Mucosa of stomach (tissue), 1 donor: ENCODE measurements at regions not wholly inside any gene's neighbourhood (a gene's known extent, or its start where the extent isn't known, plus 50 kb on each side); places are given as distances from the start of the nearest gene placed in this dataset.
"Not testable (repeated sequence)": the region's sequence is repeated elsewhere in the genome, so short reads cannot be mapped to it uniquely, and the experiment has no call there.

Experiments
- H3K27me3 ChIP-seq: one replicate; pipeline ENCODE4 v1.7.0; 2013; ENCODE audit warnings: mild to moderate bottlenecking, low read length; ENCODE audit not compliant: control insufficient read depth, insufficient read depth
- H3K36me3 ChIP-seq: one replicate; pipeline ENCODE4 v1.7.0; 2013; ENCODE audit warnings: low read length; ENCODE audit not compliant: control insufficient read depth, insufficient read depth
- H3K4me1 ChIP-seq: one replicate; pipeline ENCODE4 v1.7.0; 2013; ENCODE audit warnings: mild to moderate bottlenecking, low read length; ENCODE audit not compliant: control insufficient read depth, insufficient read depth
- H3K4me3 ChIP-seq: one replicate; pipeline ENCODE4 v1.7.0; 2013; ENCODE audit warnings: low read length
- H3K9ac ChIP-seq: one replicate; pipeline ENCODE4 v1.7.0; 2013; ENCODE audit warnings: mild to moderate bottlenecking, low read length, moderate library complexity
- H3K9me3 ChIP-seq: one replicate; pipeline ENCODE4 v1.7.0; 2013; ENCODE audit warnings: mild to moderate bottlenecking, low read length, moderate library complexity; ENCODE audit not compliant: control insufficient read depth
- donor health status: Pancreatic carcinoma.

GRCh38 chr20:12079490-12079889, 161.8 kb downstream of the BTBD3 start:
- no peaks in the 10 kb centered on the region for H3K4me1 ChIP-seq
- no peaks in the 10 kb centered on the region for H3K9me3 ChIP-seq
- H3K27me3 ChIP-seq = no peaks in the 10 kb centered on the region

GRCh38 chr20:12083269-12083668, 165.6 kb downstream of the BTBD3 start:
- Histone ChIP-seq H3K4me1 (no peaks in the 10 kb centered on the region), H3K9me3 (no peaks in the 10 kb centered on the region), H3K9ac (no peak overlapping the region), H3K27me3 (no peaks in the 10 kb centered on the region), H3K4me3 (no peak overlapping the region), H3K36me3 (no peaks in the 10 kb centered on the region)

More at GRCh38 chr20:12079490-12079889, 161.8 kb downstream of the BTBD3 start:
- no peak overlapping the region for H3K4me3 ChIP-seq
- no peak overlapping the region for H3K9ac ChIP-seq
- H3K36me3 ChIP-seq = no peaks in the 10 kb centered on the region

GRCh38 chr20:12084482-12084881, 166.8 kb downstream of the BTBD3 start:
- Histone ChIP-seq H3K36me3 (no peaks in the 10 kb centered on the region), H3K9ac (no peak overlapping the region), H3K4me3 (no peak overlapping the region), H3K4me1 (no peaks in the 10 kb centered on the region), H3K9me3 (no peaks in the 10 kb centered on the region), H3K27me3 (no peaks in the 10 kb centered on the region)

GRCh38 chr20:12086359-12086758, 168.7 kb downstream of the BTBD3 start:
- Histone ChIP-seq H3K4me3 (no peak overlapping the region), H3K9ac (no peak overlapping the region), H3K9me3 (no peaks in the 10 kb centered on the region), H3K27me3 (no peaks in the 10 kb centered on the region), H3K4me1 (no peaks in the 10 kb centered on the region), H3K36me3 (no peaks in the 10 kb centered on the region)

- H3K4me3 ChIP-seq = no peak overlapping the region
- H3K27me3 ChIP-seq = no peaks in the 10 kb centered on the region
- no peaks in the 10 kb centered on the region for H3K36me3 ChIP-seq
- no peaks in the 10 kb centered on the region for H3K9me3 ChIP-seq
- no peak overlapping the region for H3K9ac ChIP-seq
- no peaks in the 10 kb centered on the region for H3K4me1 ChIP-seq
Measured at GRCh38 chr20:12090920-12091319, 173.2 kb downstream of the BTBD3 start.

- no peaks in the 10 kb centered on the region for H3K36me3 ChIP-seq
- no peak overlapping the region for H3K9ac ChIP-seq
- no peaks in the 10 kb centered on the region for H3K9me3 ChIP-seq
- H3K4me3 ChIP-seq = no peak overlapping the region
- H3K27me3 ChIP-seq = no peaks in the 10 kb centered on the region
- H3K4me1 ChIP-seq = no peaks in the 10 kb centered on the region
Measured at GRCh38 chr20:12093057-12093796, 175.5 kb downstream of the BTBD3 start.

- not testable (repeated sequence) for H3K9me3 ChIP-seq, H3K4me1 ChIP-seq, H3K9ac ChIP-seq, H3K27me3 ChIP-seq, H3K36me3 ChIP-seq, H3K4me3 ChIP-seq
Measured at GRCh38 chr20:12093797-12094190, 176.1 kb downstream of the BTBD3 start.

GRCh38 chr20:12095180-12095920, 177.7 kb downstream of the BTBD3 start:
- Histone ChIP-seq H3K9me3 (no peaks in the 10 kb centered on the region), H3K36me3 (no peaks in the 10 kb centered on the region), H3K27me3 (no peaks in the 10 kb centered on the region), H3K4me1 (no peaks in the 10 kb centered on the region), H3K9ac (no peak overlapping the region), H3K4me3 (no peak overlapping the region)

- H3K9ac ChIP-seq = no peak overlapping the region
- H3K4me3 ChIP-seq = no peak overlapping the region
- no peaks in the 10 kb centered on the region for H3K4me1 ChIP-seq
- no peaks in the 10 kb centered on the region for H3K36me3 ChIP-seq
- H3K9me3 ChIP-seq = no peaks in the 10 kb centered on the region
- H3K27me3 ChIP-seq = no peaks in the 10 kb centered on the region
Measured at GRCh38 chr20:12098421-12098820, 180.7 kb downstream of the BTBD3 start.

GRCh38 chr20:12108846-12109245, 191.2 kb downstream of the BTBD3 start:
- Histone ChIP-seq H3K36me3 (no peaks in the 10 kb centered on the region), H3K9ac (no peak overlapping the region), H3K4me1 (peaks cover 9% of the 10 kb centered on the region), H3K9me3 (no peaks in the 10 kb centered on the region), H3K4me3 (no peak overlapping the region), H3K27me3 (no peaks in the 10 kb centered on the region)

- Histone ChIP-seq H3K27me3 (no peaks in the 10 kb centered on the region), H3K36me3 (no peaks in the 10 kb centered on the region)
Measured at GRCh38 chr20:12110274-12110673, 192.6 kb downstream of the BTBD3 start.

GRCh38 chr20:12110711-12111110, 193.0 kb downstream of the BTBD3 start:
- Histone ChIP-seq H3K4me1 (peaks cover 9% of the 10 kb centered on the region), H3K27me3 (no peaks in the 10 kb centered on the region), H3K36me3 (no peaks in the 10 kb centered on the region), H3K4me3 (no peak overlapping the region), H3K9me3 (no peaks in the 10 kb centered on the region), H3K9ac (no peak overlapping the region)

More at GRCh38 chr20:12110274-12110673, 192.6 kb downstream of the BTBD3 start:
- Histone ChIP-seq H3K4me1 (peaks cover 9% of the 10 kb centered on the region), H3K4me3 (no peak overlapping the region), H3K9ac (no peak overlapping the region), H3K9me3 (no peaks in the 10 kb centered on the region)
